ENCODE measurements at regions not wholly inside any gene's neighbourhood (a gene's known extent, or its start where the extent isn't known, plus 50 kb on each side); places are given as distances from the start of the nearest gene placed in this dataset.

DNA sequence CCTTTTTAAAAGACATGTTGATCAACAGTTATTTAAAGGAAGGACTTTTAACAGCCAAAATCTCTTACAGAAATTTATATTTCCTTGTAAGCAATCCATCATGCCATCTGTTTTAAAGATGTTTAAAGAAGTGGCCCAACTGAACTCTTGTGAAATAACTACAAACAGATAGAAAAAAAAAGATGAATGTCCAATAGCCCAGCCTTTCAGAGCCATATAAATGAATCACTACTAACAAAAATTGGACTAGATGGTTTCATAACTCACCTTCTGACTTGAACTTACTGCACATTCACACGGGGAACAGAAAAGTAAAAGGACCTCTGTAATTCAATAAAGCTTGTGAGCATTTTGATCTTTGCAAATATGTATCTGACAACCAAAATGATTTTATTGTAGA lies 319.0 kb upstream of the CHAC2 start:
- WGBS (ENCODE audit: insufficient coverage, low lambda C conversion rate): 67% methylated on average over 1 of the region's 1 CpG

DNA sequence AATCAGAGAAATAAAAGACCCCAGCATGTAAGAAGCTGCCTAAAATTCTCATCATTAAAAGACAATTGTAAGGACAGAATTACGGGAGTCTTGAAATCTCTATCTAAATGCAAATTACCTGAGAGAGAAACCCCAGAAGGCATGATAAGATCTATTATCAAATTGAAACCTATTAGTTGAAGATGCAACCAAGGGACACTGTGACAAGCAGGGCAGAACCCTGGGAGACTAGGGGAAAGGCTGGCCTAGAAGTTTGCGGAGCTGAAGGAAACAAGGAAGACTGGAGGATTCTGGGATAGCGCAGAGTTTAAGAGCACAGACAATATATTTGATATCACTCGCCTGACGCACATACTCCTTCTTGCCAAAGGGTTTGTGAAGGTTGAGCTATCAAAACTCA lies 319.5 kb upstream of the CHAC2 start:
- Histone ChIP-seq H3K36me3 (ENCODE audit: control insufficient read depth, insufficient read depth, low read length) (no peaks in the 10 kb centered on the region), H3K27ac (ENCODE audit: low read length) (no peak overlapping the region), H3K27me3 (ENCODE audit: control insufficient read depth, insufficient read depth, low read length) (no peaks in the 10 kb centered on the region), H3K9me3 (ENCODE audit: control insufficient read depth, low read depth, low read length) (no peaks in the 10 kb centered on the region), H3K4me3 (ENCODE audit: low read length) (no peak overlapping the region), H3K4me1 (ENCODE audit: control insufficient read depth, insufficient read depth, low read length) (no peaks in the 10 kb centered on the region)
- 90% methylated on average over 2 of the region's 5 CpGs for WGBS (ENCODE audit: insufficient coverage, low lambda C conversion rate)
- DNase-seq: no peak

More for the DNA sequence above, 319.0 kb upstream of the CHAC2 start:
- H3K36me3 ChIP-seq (ENCODE audit: control insufficient read depth, insufficient read depth, low read length): no peaks in the 10 kb centered on the region
- H3K4me1 ChIP-seq (ENCODE audit: control insufficient read depth, insufficient read depth, low read length): no peaks in the 10 kb centered on the region
- no peaks in the 10 kb centered on the region for H3K9me3 ChIP-seq (ENCODE audit: control insufficient read depth, low read depth, low read length)
- no peaks in the 10 kb centered on the region for H3K27me3 ChIP-seq (ENCODE audit: control insufficient read depth, insufficient read depth, low read length)
- no peak for DNase-seq
- no peak overlapping the region for H3K4me3 ChIP-seq (ENCODE audit: low read length)
- H3K27ac ChIP-seq (ENCODE audit: low read length): no peak overlapping the region

DNA sequence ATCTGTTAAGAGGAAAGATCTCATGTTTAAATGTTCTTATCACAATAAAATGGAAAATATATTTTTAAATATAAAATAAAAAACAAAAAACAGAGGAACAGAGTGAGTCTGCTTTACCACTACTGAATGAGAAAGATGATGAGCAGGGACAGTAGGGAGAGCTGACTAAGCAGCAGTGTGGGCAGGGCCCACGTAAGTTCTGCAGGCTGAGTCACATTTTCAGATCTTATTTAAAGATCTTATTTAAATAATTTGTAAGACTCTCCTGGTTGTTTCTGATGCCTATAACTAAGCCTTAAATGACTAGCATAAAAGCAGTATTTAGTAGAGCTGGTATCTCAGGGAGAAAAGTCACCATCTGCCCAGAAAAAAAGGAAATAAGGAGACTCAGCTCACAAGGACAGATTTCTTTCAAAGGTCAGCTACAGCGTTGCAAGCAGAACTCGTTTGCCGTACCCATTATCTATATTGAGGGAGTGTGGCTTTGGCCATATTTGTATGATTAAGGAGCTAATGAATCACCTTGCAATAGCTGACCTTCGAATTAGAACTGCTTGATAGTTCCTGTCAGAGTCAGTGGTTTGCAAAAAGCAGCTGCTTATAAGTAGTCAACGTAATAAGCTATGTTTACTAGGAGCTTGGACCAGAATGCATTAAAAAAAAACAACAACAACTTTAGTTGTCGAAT lies 322.1 kb upstream of the CHAC2 start:
- WGBS (ENCODE audit: insufficient coverage, low lambda C conversion rate): 62% methylated on average over 2 of the region's 7 CpGs
- no peak for DNase-seq
- Histone ChIP-seq H3K9me3 (ENCODE audit: control insufficient read depth, low read depth, low read length) (no peaks in the 10 kb centered on the region), H3K36me3 (ENCODE audit: control insufficient read depth, insufficient read depth, low read length) (no peaks in the 10 kb centered on the region), H3K27ac (ENCODE audit: low read length) (no peak overlapping the region), H3K4me1 (ENCODE audit: control insufficient read depth, insufficient read depth, low read length) (no peaks in the 10 kb centered on the region), H3K4me3 (ENCODE audit: low read length) (no peak overlapping the region), H3K27me3 (ENCODE audit: control insufficient read depth, insufficient read depth, low read length) (no peaks in the 10 kb centered on the region)

DNA sequence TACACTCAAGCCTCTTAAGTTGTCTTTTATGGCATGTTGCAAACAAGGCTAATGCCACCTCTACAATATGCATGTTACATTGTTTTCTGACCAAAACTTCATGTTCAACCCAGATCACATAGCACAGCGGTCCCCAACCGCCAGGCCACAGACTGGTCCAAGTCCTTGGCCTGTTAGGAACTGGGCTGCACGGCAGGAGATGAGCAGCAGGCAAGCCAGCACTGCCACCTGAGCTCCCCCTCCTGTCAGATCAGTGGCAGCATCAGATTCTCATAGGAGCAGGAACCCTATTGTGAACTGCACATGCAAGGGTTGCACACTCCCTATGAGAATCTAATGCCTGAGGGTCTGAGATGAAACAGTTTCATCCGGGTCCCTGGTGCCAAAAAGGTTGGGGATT lies 324.8 kb upstream of the CHAC2 start:
- H3K4me1 ChIP-seq (ENCODE audit: control insufficient read depth, insufficient read depth, low read length): no peaks in the 10 kb centered on the region
- WGBS (ENCODE audit: insufficient coverage, low lambda C conversion rate): no CpG with 5 or more reads among the region's 4 CpGs
- DNase-seq: no peak
- no peak overlapping the region for H3K27ac ChIP-seq (ENCODE audit: low read length)
- H3K9me3 ChIP-seq (ENCODE audit: control insufficient read depth, low read depth, low read length): no peaks in the 10 kb centered on the region
- no peak overlapping the region for H3K4me3 ChIP-seq (ENCODE audit: low read length)
- no peaks in the 10 kb centered on the region for H3K27me3 ChIP-seq (ENCODE audit: control insufficient read depth, insufficient read depth, low read length)
- no peaks in the 10 kb centered on the region for H3K36me3 ChIP-seq (ENCODE audit: control insufficient read depth, insufficient read depth, low read length)

DNA sequence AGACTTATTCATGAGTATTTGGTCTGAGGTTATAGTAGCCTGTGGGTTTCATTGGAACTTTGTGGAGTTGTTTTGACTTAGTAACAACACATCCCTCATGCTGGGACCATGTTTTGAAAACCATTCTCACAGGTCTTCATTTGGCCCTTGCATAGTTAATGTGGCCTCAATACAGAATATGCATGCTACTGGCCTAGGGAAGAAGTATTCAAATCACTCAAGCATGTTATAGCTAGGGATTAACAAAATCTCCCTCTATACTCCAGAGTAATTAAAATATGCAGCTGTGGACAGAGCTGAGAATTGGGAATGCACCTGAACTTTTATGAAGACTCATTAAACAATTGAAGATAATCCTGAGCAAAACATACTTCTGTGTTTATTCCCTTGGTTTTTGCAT lies 325.5 kb upstream of the CHAC2 start:
- Histone ChIP-seq H3K4me3 (ENCODE audit: low read length) (no peak overlapping the region), H3K4me1 (ENCODE audit: control insufficient read depth, insufficient read depth, low read length) (no peaks in the 10 kb centered on the region), H3K27ac (ENCODE audit: low read length) (no peak overlapping the region), H3K36me3 (ENCODE audit: control insufficient read depth, insufficient read depth, low read length) (no peaks in the 10 kb centered on the region), H3K9me3 (ENCODE audit: control insufficient read depth, low read depth, low read length) (no peaks in the 10 kb centered on the region), H3K27me3 (ENCODE audit: control insufficient read depth, insufficient read depth, low read length) (no peaks in the 10 kb centered on the region)
- DNase-seq: no peak

DNA sequence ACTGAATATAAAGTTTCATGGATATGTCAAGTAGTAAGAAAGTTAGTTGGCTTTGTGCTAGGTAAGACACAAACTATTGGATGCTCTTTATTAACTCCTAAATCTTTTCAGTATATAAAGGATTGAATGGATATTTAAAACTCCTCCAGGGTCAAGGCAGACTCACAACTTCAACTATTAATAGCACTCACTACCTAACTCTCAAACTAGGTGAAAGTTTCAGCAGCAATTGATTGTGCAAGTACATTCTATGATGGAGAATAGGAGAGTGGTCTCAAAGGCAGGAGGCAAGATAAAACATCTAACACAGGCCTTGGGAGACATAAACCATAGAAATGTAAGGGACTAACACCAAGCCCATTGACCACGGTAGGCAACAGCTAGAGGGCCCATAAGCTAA lies 328.9 kb upstream of the CHAC2 start:
- Histone ChIP-seq H3K27ac (ENCODE audit: low read length) (no peak overlapping the region), H3K9me3 (ENCODE audit: control insufficient read depth, low read depth, low read length) (no peaks in the 10 kb centered on the region), H3K36me3 (ENCODE audit: control insufficient read depth, insufficient read depth, low read length) (no peaks in the 10 kb centered on the region), H3K4me3 (ENCODE audit: low read length) (no peak overlapping the region), H3K27me3 (ENCODE audit: control insufficient read depth, insufficient read depth, low read length) (no peaks in the 10 kb centered on the region), H3K4me1 (ENCODE audit: control insufficient read depth, insufficient read depth, low read length) (no peaks in the 10 kb centered on the region)
- DNase-seq: no peak
- WGBS (ENCODE audit: insufficient coverage, low lambda C conversion rate): no CpG with 5 or more reads among the region's 1 CpG

DNA sequence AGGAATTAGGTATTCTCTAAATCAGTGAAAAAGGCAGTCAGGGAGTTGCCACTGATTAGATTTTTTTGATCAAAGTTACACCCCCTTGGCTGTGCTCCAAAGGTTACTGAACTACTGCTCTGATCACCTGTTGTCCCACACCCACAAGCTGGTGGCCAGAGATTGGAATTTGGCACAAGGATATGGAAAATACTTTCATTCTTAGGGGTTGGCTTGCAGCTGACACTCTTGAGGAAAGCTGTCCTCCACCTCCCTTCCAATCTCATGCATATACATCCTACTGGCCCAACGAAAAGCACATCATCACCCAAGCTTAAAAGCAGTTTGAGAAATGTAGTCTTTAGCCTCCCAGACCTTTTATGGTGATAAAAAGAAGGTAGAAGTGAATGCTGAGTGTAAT lies 329.5 kb upstream of the CHAC2 start:
- Histone ChIP-seq H3K4me1 (ENCODE audit: control insufficient read depth, insufficient read depth, low read length) (no peaks in the 10 kb centered on the region), H3K4me3 (ENCODE audit: low read length) (no peak overlapping the region), H3K36me3 (ENCODE audit: control insufficient read depth, insufficient read depth, low read length) (no peaks in the 10 kb centered on the region), H3K27me3 (ENCODE audit: control insufficient read depth, insufficient read depth, low read length) (no peaks in the 10 kb centered on the region), H3K27ac (ENCODE audit: low read length) (no peak overlapping the region), H3K9me3 (ENCODE audit: control insufficient read depth, low read depth, low read length) (no peaks in the 10 kb centered on the region)
- no CpG with 5 or more reads among the region's 1 CpG for WGBS (ENCODE audit: insufficient coverage, low lambda C conversion rate)
- DNase-seq: no peak

DNA sequence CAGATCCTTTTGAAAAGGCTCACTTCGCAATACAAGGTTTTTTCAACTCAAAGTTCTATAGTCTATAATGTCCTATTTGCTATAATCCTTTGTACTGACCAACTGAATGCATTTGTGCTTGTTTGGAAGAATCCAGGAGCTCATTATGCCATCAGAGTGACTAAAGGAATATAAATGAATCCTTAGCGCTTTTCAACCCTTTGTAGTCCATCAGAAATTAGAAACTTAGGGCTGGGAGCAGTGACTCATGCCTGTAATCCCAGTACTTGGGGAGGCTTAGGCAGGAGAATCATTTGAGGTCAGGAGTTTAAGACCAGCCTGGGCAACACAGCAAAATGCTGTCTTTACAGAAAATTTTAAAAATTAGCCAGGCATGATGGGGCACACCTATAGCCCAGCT lies 330.2 kb upstream of the CHAC2 start:
- WGBS (ENCODE audit: insufficient coverage, low lambda C conversion rate): no CpG with 5 or more reads among the region's 2 CpGs
- Histone ChIP-seq H3K27ac (ENCODE audit: low read length) (no peak overlapping the region), H3K27me3 (ENCODE audit: control insufficient read depth, insufficient read depth, low read length) (no peaks in the 10 kb centered on the region), H3K4me1 (ENCODE audit: control insufficient read depth, insufficient read depth, low read length) (no peaks in the 10 kb centered on the region), H3K4me3 (ENCODE audit: low read length) (no peak overlapping the region), H3K9me3 (ENCODE audit: control insufficient read depth, low read depth, low read length) (no peaks in the 10 kb centered on the region), H3K36me3 (ENCODE audit: control insufficient read depth, insufficient read depth, low read length) (no peaks in the 10 kb centered on the region)
- no peak for DNase-seq

DNA sequence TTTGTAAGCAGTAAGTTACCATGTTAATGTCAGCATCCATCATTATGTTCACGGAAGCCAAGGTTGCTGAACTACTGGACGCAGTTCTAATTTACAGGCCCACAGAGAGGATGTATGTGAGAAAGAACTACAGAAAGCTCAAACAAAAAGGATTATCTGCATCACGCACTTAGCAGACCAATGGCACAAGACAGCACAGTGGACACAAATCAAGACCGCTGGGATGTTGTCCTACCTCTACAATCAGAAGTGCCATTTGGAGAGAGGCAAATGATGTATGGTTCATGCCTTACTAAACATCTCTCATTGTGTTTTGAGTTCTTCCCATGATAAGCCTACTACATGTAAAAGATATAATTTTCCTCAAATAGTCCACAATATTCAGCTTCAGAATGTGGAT lies 330.7 kb upstream of the CHAC2 start:
- no CpG with 5 or more reads among the region's 4 CpGs for WGBS (ENCODE audit: insufficient coverage, low lambda C conversion rate)
- Histone ChIP-seq H3K9me3 (ENCODE audit: control insufficient read depth, low read depth, low read length) (no peaks in the 10 kb centered on the region), H3K36me3 (ENCODE audit: control insufficient read depth, insufficient read depth, low read length) (no peaks in the 10 kb centered on the region), H3K27ac (ENCODE audit: low read length) (no peak overlapping the region), H3K4me3 (ENCODE audit: low read length) (no peak overlapping the region), H3K4me1 (ENCODE audit: control insufficient read depth, insufficient read depth, low read length) (no peaks in the 10 kb centered on the region), H3K27me3 (ENCODE audit: control insufficient read depth, insufficient read depth, low read length) (no peaks in the 10 kb centered on the region)
- DNase-seq: no peak

DNA sequence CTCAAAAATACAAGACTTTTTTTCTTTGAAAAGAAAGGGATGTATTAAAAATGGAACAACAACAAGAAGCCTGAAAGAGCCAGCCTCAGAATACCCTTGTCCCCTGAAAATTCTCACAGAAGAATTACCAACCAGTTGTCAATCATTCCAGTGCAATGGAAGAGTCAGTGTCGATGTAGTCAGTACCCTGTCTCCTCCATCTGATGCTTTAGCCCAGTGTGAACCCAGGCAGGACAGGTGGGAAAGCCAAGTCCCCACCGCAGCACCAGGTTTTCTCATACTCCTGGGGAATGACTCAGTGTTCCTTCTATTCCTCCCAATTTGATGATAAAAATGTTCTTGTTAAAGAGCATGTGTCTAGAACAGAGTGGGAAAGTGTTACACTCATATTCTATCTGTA lies 332.0 kb upstream of the CHAC2 start:
- WGBS (ENCODE audit: insufficient coverage, low lambda C conversion rate): no CpG with 5 or more reads among the region's 2 CpGs
- no peak for DNase-seq
- no peak overlapping the region for H3K4me3 ChIP-seq (ENCODE audit: low read length)
- no peaks in the 10 kb centered on the region for H3K4me1 ChIP-seq (ENCODE audit: control insufficient read depth, insufficient read depth, low read length)
- no peaks in the 10 kb centered on the region for H3K27me3 ChIP-seq (ENCODE audit: control insufficient read depth, insufficient read depth, low read length)
- H3K27ac ChIP-seq (ENCODE audit: low read length): no peak overlapping the region
- H3K9me3 ChIP-seq (ENCODE audit: control insufficient read depth, low read depth, low read length): no peaks in the 10 kb centered on the region
- no peaks in the 10 kb centered on the region for H3K36me3 ChIP-seq (ENCODE audit: control insufficient read depth, insufficient read depth, low read length)

DNA sequence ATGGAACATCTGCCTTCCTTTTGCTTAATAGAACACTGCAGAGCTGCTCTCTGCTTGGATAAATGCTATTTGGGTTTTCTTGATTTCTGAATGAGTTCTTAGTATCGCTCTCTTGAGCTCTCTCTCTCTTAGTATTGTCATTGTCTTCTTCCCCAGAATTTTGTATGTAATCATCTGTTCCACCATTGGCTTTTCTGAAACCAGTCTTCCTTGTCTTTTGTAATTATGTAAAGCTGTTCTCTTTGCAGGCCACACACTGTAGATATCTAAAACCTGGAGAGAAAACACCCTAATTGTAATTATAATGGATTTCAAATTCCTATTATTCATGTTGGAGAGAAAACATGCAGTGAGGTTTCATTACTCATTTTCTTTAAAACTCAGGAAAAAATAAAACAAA lies 333.1 kb upstream of the CHAC2 start:
- no peaks in the 10 kb centered on the region for H3K4me1 ChIP-seq (ENCODE audit: control insufficient read depth, insufficient read depth, low read length)
- no peaks in the 10 kb centered on the region for H3K27me3 ChIP-seq (ENCODE audit: control insufficient read depth, insufficient read depth, low read length)
- no peak overlapping the region for H3K27ac ChIP-seq (ENCODE audit: low read length)
- no peaks in the 10 kb centered on the region for H3K36me3 ChIP-seq (ENCODE audit: control insufficient read depth, insufficient read depth, low read length)
- no peaks in the 10 kb centered on the region for H3K9me3 ChIP-seq (ENCODE audit: control insufficient read depth, low read depth, low read length)
- H3K4me3 ChIP-seq (ENCODE audit: low read length): no peak overlapping the region
- WGBS (ENCODE audit: insufficient coverage, low lambda C conversion rate): no CpG with 5 or more reads among the region's 1 CpG
- no peak for DNase-seq

All from large intestine (tissue), 3 donors.